OCI-LY1 (cell line): ENCODE measurements at regions not wholly inside any gene's neighbourhood (a gene's known extent, or its start where the extent isn't known, plus 50 kb on each side); places are given as distances from the start of the nearest gene placed in this dataset.

ENCODE experiments used
- H2AFZ ChIP-seq: fragments of 200-600 bp; sonication (generic), shearing (Covaris generic); 2 replicates; pipeline ENCODE4 v1.6.0; 2014; ENCODE audit warnings: antibody characterized with exemption, mild to moderate bottlenecking, low read length
- H3F3A ChIP-seq: fragments of 200-600 bp; sonication (generic), shearing (Covaris generic); 2 replicates; pipeline ENCODE4 v1.6.0; 2014; ENCODE audit warnings: mild to moderate bottlenecking, antibody characterized with exemption, low read length, moderate library complexity; ENCODE audit not compliant: insufficient read depth
- H3K27ac ChIP-seq: fragments of 200-600 bp; sonication (generic); 2 replicates; pipeline ENCODE4 v1.5.1; 2014; ENCODE audit warnings: low read length, mixed run types, mild to moderate bottlenecking, low read depth; ENCODE audit not compliant: poor library complexity, severe bottlenecking
- H3K27me3 ChIP-seq: fragments of 200-600 bp; sonication (generic); 2 replicates; pipeline ENCODE4 v1.6.0; 2014; ENCODE audit warnings: antibody characterized with exemption, mild to moderate bottlenecking, low read length, moderate library complexity; ENCODE audit not compliant: insufficient read depth
- H3K36me3 ChIP-seq: fragments of 200-600 bp; sonication (generic); 2 replicates; pipeline ENCODE4 v1.6.1; 2014; ENCODE audit warnings: mild to moderate bottlenecking, antibody characterized with exemption, low read length, moderate library complexity, mixed read lengths; ENCODE audit not compliant: insufficient read depth
- H3K4me1 ChIP-seq: fragments of 200-600 bp; sonication (generic); 2 replicates; pipeline ENCODE4 v1.5.1; 2014; ENCODE audit warnings: mild to moderate bottlenecking, low read length, moderate library complexity; ENCODE audit not compliant: insufficient read depth, severe bottlenecking
- H3K4me2 ChIP-seq: fragments of 200-600 bp; sonication (generic), shearing (Covaris generic); 2 replicates; pipeline ENCODE4 v1.6.1; 2014; ENCODE audit warnings: low read length
- H3K4me3 ChIP-seq: fragments of 200-600 bp; sonication (generic); 2 replicates; pipeline ENCODE4 v1.5.1; 2014; ENCODE audit warnings: low read length, low read depth, mild to moderate bottlenecking, mixed read lengths; ENCODE audit not compliant: poor library complexity, severe bottlenecking
- H3K79me2 ChIP-seq: fragments of 200-600 bp; shearing (Covaris generic); 2 replicates; pipeline ENCODE4 v1.6.1; 2016; ENCODE audit warnings: mixed run types, low read length, mixed read lengths; ENCODE audit not compliant: insufficient read depth
- H3K9ac ChIP-seq: fragments of 200-600 bp; sonication (generic), shearing (Covaris generic); 2 replicates; pipeline ENCODE4 v1.6.1; 2014; ENCODE audit warnings: mild to moderate bottlenecking, low read length, mixed read lengths
- H3K9me2 ChIP-seq: fragments of 200-600 bp; sonication (generic), shearing (Covaris generic); 2 replicates; pipeline ENCODE4 v1.6.1; 2014; ENCODE audit warnings: low read depth, mild to moderate bottlenecking, low read length, mixed read lengths
- H3K9me3 ChIP-seq: fragments of 200-600 bp; shearing (Covaris generic); 2 replicates; pipeline ENCODE4 v1.6.1; 2014; ENCODE audit warnings: low read length, mixed read lengths
- H4K20me1 ChIP-seq: fragments of 200-600 bp; sonication (generic), shearing (Covaris generic); 2 replicates; pipeline ENCODE4 v1.6.0; 2016; ENCODE audit warnings: mild to moderate bottlenecking, low read length; ENCODE audit not compliant: insufficient read depth
- EZH2 ChIP-seq: fragments of 200-600 bp; sonication (generic), shearing (Covaris generic); IDR thresholded peaks from 2 replicates; pipeline ENCODE4 v1.8.0; 2017; ENCODE audit warnings: borderline replicate concordance, mixed run types, mild to moderate bottlenecking, antibody characterized with exemption, low read length, moderate library complexity, mixed read lengths
- TF ChIP-seq, protein P1 (sequence below): fragments of 200-600 bp; sonication (generic), shearing (Covaris generic); IDR thresholded peaks from 2 replicates; pipeline ENCODE4 v1.5.1; 2017; ENCODE audit warnings: mild to moderate bottlenecking, antibody characterized with exemption, low read length, moderate library complexity, mixed read lengths

DNA sequence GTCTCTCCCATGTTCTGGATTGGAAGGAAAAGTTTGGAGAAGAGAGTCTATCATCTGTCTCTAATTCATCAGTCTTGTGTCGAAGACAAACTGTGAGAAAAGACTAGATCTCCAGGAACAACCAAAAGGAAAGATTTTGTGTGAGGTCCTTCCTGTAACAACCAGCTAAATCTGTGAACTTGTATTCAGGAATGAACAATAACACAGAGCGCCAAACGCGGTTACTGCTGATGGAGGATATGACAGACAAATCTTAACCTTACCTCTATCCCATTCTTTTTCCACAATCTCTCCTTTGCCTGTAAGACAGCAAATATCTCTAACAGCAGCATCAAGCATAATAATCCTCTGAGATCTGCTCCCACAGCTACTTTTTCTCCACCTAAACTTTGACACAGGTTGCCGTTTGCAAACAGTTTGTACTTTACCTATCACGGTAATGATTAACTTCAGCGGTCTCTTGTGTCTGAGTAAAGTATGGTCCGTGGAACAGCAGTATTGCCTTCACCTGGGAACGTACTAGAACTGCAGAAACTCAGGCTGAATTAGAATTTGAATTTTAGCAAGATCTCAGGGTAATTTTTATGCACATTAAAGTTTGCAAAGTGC, 387.6 kb downstream of the ELAVL2 start:
- no peak overlapping the region for H3K27ac ChIP-seq

DNA sequence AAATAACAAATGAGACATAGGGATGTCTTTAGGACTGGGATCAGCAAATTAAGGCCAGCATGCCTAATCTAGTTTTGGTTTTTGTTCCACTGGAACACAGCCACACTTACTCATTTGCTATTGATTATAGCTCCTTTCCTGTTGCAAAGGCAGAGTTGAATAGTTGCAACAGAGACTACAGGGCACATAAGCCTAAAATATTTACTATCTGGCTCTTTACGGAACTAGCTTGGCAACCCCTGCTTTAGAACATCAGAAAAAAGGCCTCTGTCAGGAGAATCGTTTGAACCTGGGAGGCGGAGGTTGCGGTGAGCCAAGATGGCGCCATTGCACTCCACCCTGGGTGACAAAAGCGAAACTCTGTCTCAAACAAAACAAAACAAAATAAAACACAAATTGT, 384.8 kb downstream of the ELAVL2 start:
- H3K9ac ChIP-seq: no peak overlapping the region
- no peaks in the 10 kb centered on the region for H3F3A ChIP-seq
- no peak overlapping the region for H3K4me2 ChIP-seq
- H2AFZ ChIP-seq: no peak overlapping the region
- H3K27ac ChIP-seq: no peak overlapping the region
- no peaks in the 10 kb centered on the region for H4K20me1 ChIP-seq
- no peaks in the 10 kb centered on the region for H3K79me2 ChIP-seq
- no peak overlapping the region for H3K4me3 ChIP-seq
- no peak for TF ChIP-seq EZH2
- TF ChIP-seq, protein P1, sequence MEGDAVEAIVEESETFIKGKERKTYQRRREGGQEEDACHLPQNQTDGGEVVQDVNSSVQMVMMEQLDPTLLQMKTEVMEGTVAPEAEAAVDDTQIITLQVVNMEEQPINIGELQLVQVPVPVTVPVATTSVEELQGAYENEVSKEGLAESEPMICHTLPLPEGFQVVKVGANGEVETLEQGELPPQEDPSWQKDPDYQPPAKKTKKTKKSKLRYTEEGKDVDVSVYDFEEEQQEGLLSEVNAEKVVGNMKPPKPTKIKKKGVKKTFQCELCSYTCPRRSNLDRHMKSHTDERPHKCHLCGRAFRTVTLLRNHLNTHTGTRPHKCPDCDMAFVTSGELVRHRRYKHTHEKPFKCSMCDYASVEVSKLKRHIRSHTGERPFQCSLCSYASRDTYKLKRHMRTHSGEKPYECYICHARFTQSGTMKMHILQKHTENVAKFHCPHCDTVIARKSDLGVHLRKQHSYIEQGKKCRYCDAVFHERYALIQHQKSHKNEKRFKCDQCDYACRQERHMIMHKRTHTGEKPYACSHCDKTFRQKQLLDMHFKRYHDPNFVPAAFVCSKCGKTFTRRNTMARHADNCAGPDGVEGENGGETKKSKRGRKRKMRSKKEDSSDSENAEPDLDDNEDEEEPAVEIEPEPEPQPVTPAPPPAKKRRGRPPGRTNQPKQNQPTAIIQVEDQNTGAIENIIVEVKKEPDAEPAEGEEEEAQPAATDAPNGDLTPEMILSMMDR: no peak
- H3K27me3 ChIP-seq: no peaks in the 10 kb centered on the region
- no peaks in the 10 kb centered on the region for H3K4me1 ChIP-seq
- no peaks in the 10 kb centered on the region for H3K36me3 ChIP-seq
- no peaks in the 10 kb centered on the region for H3K9me3 ChIP-seq
- no peaks in the 10 kb centered on the region for H3K9me2 ChIP-seq

More for the DNA sequence above, 387.6 kb downstream of the ELAVL2 start:
- H3F3A ChIP-seq: no peaks in the 10 kb centered on the region
- TF ChIP-seq EZH2: no peak
- TF ChIP-seq, protein P1: no peak
- no peaks in the 10 kb centered on the region for H3K36me3 ChIP-seq
- H2AFZ ChIP-seq: no peak overlapping the region
- H3K4me3 ChIP-seq: no peak overlapping the region
- H3K4me1 ChIP-seq: no peaks in the 10 kb centered on the region
- H3K4me2 ChIP-seq: no peak overlapping the region
- no peaks in the 10 kb centered on the region for H3K9me2 ChIP-seq
- H3K27me3 ChIP-seq: no peaks in the 10 kb centered on the region
- no peak overlapping the region for H3K9ac ChIP-seq
- no peaks in the 10 kb centered on the region for H4K20me1 ChIP-seq
- H3K9me3 ChIP-seq: no peaks in the 10 kb centered on the region
- no peaks in the 10 kb centered on the region for H3K79me2 ChIP-seq

DNA sequence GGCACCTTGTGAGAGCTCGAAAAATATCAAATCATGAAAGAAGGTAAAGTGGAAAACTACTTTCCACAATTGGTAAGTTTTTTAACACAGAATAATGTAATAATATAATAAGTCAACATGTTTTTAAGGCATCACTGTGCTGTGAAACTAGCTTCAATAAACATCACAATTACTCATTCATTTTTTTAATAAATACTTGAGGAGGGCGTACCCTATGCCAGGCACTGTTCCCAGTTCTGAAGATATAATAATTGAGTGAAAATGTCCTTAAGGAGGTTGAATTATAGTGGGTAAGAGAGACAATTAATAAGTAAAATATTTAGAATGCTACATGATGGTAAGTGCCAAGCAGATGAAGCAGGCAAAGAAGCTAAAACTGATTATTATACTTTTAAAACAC, 381.4 kb downstream of the ELAVL2 start:
- Histone ChIP-seq H4K20me1 (no peaks in the 10 kb centered on the region), H3K4me3 (no peak overlapping the region), H2AFZ (no peak overlapping the region), H3K4me2 (no peak overlapping the region), H3K9me2 (no peaks in the 10 kb centered on the region), H3K9ac (no peak overlapping the region), H3K27ac (no peak overlapping the region), H3K9me3 (no peaks in the 10 kb centered on the region), H3K27me3 (no peaks in the 10 kb centered on the region), H3K79me2 (no peaks in the 10 kb centered on the region), H3K36me3 (no peaks in the 10 kb centered on the region), H3K4me1 (no peaks in the 10 kb centered on the region), H3F3A (no peaks in the 10 kb centered on the region)
- TF ChIP-seq, protein P1: no peak
- no peak for TF ChIP-seq EZH2
